ENCODE measurements at regions not wholly inside any gene's neighbourhood (a gene's known extent, or its start where the extent isn't known, plus 50 kb on each side); places are given as distances from the start of the nearest gene placed in this dataset.

DNA sequence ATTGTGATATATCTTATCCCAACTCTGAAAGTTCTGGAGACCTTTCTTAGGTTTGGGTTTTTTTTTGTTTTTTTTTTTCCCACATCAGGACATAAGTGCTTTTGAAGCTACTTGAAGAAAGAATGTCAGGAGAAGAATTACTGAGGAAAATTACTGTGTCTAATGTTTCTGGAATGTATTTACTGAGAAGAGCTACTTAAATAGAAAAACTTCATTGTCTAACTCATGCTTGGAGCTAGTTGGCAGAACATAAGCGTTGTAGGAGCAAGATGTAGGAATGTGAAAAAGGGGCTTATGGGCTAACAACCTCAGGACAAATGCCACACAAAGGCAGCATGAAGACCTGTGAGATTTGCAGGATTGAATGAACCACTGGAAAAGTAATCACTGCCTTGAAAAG lies 166.6 kb upstream of the GLRA2 start:
- Histone ChIP-seq H3K27me3 (ENCODE audit: control insufficient read depth in 3 of 3, insufficient read depth in 3 of 3, low read depth in 1 of 3, low read length in 3 of 3) (no peaks in the 10 kb centered on the region), H2AK5ac (ENCODE audit: low read depth, low read length) (no peak overlapping the region), H3K4me1 (ENCODE audit: control insufficient read depth in 2 of 2, insufficient read depth in 1 of 2, low read depth in 1 of 2, low read length in 2 of 2) (no peaks in the 10 kb centered on the region), H2AFZ (ENCODE audit: low read length) (no peak overlapping the region), H3K14ac (ENCODE audit: low read length) (no peak overlapping the region), H4K8ac (ENCODE audit: low read depth, low read length) (no peak overlapping the region), H3K4ac (ENCODE audit: low read length) (no peak overlapping the region), H3K9ac (ENCODE audit: low read depth, low read length, poor library complexity) (no peak overlapping the region), H3K9me3 (replicated peaks in 1 of 2; ENCODE audit: control insufficient read depth in 2 of 2, insufficient read depth in 1 of 2, low read depth in 1 of 2, low read length in 2 of 2) (no peaks in the 10 kb centered on the region), H3K27ac (replicated peaks; ENCODE audit: low read length) (no peak overlapping the region), H2BK15ac (ENCODE audit: low read length) (no peak overlapping the region), H4K91ac (ENCODE audit: low read depth, low read length, poor library complexity) (no peak overlapping the region), H2BK5ac (ENCODE audit: low read length) (no peak overlapping the region), H3K4me2 (ENCODE audit: insufficient read depth, low read length, poor library complexity, severe bottlenecking) (no peak overlapping the region), H3K36me3 (replicated peaks in 1 of 2; ENCODE audit: control insufficient read depth in 2 of 2, insufficient read depth in 2 of 2, low read length in 2 of 2) (no peaks in the 10 kb centered on the region), H3K79me1 (ENCODE audit: low read depth, low read length) (no peaks in the 10 kb centered on the region), H3K18ac (ENCODE audit: low read length) (no peak overlapping the region), H2BK120ac (ENCODE audit: low read depth, low read length) (no peak overlapping the region), H2BK12ac (ENCODE audit: low read length) (no peak overlapping the region), H3K23ac (ENCODE audit: low read depth, low read length, poor library complexity) (no peak overlapping the region), H3K4me3 (ENCODE audit: low read length in 2 of 2) (no peak overlapping the region)
- WGBS, 2 donors (ENCODE audit: extremely low coverage in 2 of 2, insufficient read length in 2 of 2, insufficient replicate concordance in 1 of 2) = no CpG with 5 or more reads among the region's 1 CpG
- DNase-seq (ENCODE audit: low spot score) = no peak

DNA sequence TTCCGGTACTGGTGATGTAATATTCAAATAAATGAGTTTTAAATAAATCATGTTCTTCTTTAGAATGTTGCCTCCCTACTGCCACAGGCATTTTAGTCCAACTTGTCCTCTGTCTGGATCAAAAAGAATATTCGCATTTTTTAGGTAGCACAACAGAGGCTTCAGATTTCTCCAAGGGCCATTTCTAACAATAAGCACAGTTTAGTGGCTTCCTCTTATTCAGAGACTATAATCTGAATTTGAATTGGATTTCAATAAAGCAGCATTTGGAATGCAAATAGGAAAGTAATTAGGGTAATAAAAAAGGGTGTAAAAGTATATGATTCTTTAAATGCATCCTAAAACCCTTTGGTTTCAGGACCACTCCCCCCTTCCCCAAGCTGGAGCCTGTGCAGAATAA lies 167.9 kb upstream of the GLRA2 start:
- Histone ChIP-seq H3K4me1 (ENCODE audit: control insufficient read depth in 2 of 2, insufficient read depth in 1 of 2, low read depth in 1 of 2, low read length in 2 of 2) (no peaks in the 10 kb centered on the region), H4K8ac (ENCODE audit: low read depth, low read length) (no peak overlapping the region), H3K36me3 (replicated peaks in 1 of 2; ENCODE audit: control insufficient read depth in 2 of 2, insufficient read depth in 2 of 2, low read length in 2 of 2) (no peaks in the 10 kb centered on the region), H3K14ac (ENCODE audit: low read length) (no peak overlapping the region), H2BK120ac (ENCODE audit: low read depth, low read length) (no peak overlapping the region), H3K27me3 (ENCODE audit: control insufficient read depth in 3 of 3, insufficient read depth in 3 of 3, low read depth in 1 of 3, low read length in 3 of 3) (no peaks in the 10 kb centered on the region), H3K18ac (ENCODE audit: low read length) (no peak overlapping the region), H2BK12ac (ENCODE audit: low read length) (no peak overlapping the region), H3K9ac (ENCODE audit: low read depth, low read length, poor library complexity) (no peak overlapping the region), H3K23ac (ENCODE audit: low read depth, low read length, poor library complexity) (no peak overlapping the region), H3K9me3 (replicated peaks in 1 of 2; ENCODE audit: control insufficient read depth in 2 of 2, insufficient read depth in 1 of 2, low read depth in 1 of 2, low read length in 2 of 2) (no peaks in the 10 kb centered on the region), H4K91ac (ENCODE audit: low read depth, low read length, poor library complexity) (no peak overlapping the region), H3K4ac (ENCODE audit: low read length) (no peak overlapping the region), H3K4me2 (ENCODE audit: insufficient read depth, low read length, poor library complexity, severe bottlenecking) (no peak overlapping the region), H2AFZ (ENCODE audit: low read length) (no peak overlapping the region), H3K4me3 (ENCODE audit: low read length in 2 of 2) (no peak overlapping the region), H2AK5ac (ENCODE audit: low read depth, low read length) (no peak overlapping the region), H2BK5ac (ENCODE audit: low read length) (no peak overlapping the region), H2BK15ac (ENCODE audit: low read length) (no peak overlapping the region), H3K27ac (replicated peaks; ENCODE audit: low read length) (no peak overlapping the region), H3K79me1 (ENCODE audit: low read depth, low read length) (no peaks in the 10 kb centered on the region)
- no CpG with 5 or more reads among the region's 2 CpGs for WGBS, 2 donors (ENCODE audit: extremely low coverage in 2 of 2, insufficient read length in 2 of 2, insufficient replicate concordance in 1 of 2)
- DNase-seq (ENCODE audit: low spot score) = no peak

DNA sequence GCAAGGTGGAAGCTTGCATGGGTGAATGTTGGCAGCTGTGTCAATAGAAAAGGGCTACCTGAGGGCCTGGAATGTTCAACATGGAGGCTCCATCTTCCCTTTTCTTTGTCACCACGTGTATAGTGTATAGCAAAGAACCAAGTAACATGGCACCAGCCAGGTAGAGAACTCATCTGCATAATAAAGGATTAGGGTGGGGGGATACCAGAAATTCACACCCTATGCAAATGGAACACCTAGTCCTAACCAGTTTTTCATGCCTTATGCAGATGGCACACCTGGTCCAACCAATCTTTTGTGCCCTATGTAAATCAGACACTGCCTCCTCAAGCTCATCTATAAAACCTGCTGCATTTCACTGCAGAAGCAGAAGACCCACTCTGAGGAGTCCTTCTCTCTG lies 169.6 kb upstream of the GLRA2 start:
- H3K4me1 ChIP-seq (ENCODE audit: control insufficient read depth in 2 of 2, insufficient read depth in 1 of 2, low read depth in 1 of 2, low read length in 2 of 2) = no peaks in the 10 kb centered on the region
- no peak overlapping the region for H2BK12ac ChIP-seq (ENCODE audit: low read length)
- H4K91ac ChIP-seq (ENCODE audit: low read depth, low read length, poor library complexity) = no peak overlapping the region
- no peak overlapping the region for H3K14ac ChIP-seq (ENCODE audit: low read length)
- no peak overlapping the region for H3K4me3 ChIP-seq (ENCODE audit: low read length in 2 of 2)
- H3K4ac ChIP-seq (ENCODE audit: low read length) = no peak overlapping the region
- no peak overlapping the region for H2BK15ac ChIP-seq (ENCODE audit: low read length)
- no peak overlapping the region for H4K8ac ChIP-seq (ENCODE audit: low read depth, low read length)
- H2BK5ac ChIP-seq (ENCODE audit: low read length) = no peak overlapping the region
- DNase-seq (ENCODE audit: low spot score) = no peak
- no peak overlapping the region for H3K27ac ChIP-seq (replicated peaks; ENCODE audit: low read length)
- H3K23ac ChIP-seq (ENCODE audit: low read depth, low read length, poor library complexity) = no peak overlapping the region
- no peak overlapping the region for H2BK120ac ChIP-seq (ENCODE audit: low read depth, low read length)
- no peaks in the 10 kb centered on the region for H3K27me3 ChIP-seq (ENCODE audit: control insufficient read depth in 3 of 3, insufficient read depth in 3 of 3, low read depth in 1 of 3, low read length in 3 of 3)
- no peak overlapping the region for H3K4me2 ChIP-seq (ENCODE audit: insufficient read depth, low read length, poor library complexity, severe bottlenecking)
- no peak overlapping the region for H2AFZ ChIP-seq (ENCODE audit: low read length)
- no peaks in the 10 kb centered on the region for H3K36me3 ChIP-seq (replicated peaks in 1 of 2; ENCODE audit: control insufficient read depth in 2 of 2, insufficient read depth in 2 of 2, low read length in 2 of 2)
- no peak overlapping the region for H2AK5ac ChIP-seq (ENCODE audit: low read depth, low read length)
- WGBS, 2 donors (ENCODE audit: extremely low coverage in 2 of 2, insufficient read length in 2 of 2, insufficient replicate concordance in 1 of 2) = no CpG with 5 or more reads among the region's 1 CpG
- no peaks in the 10 kb centered on the region for H3K9me3 ChIP-seq (replicated peaks in 1 of 2; ENCODE audit: control insufficient read depth in 2 of 2, insufficient read depth in 1 of 2, low read depth in 1 of 2, low read length in 2 of 2)
- H3K18ac ChIP-seq (ENCODE audit: low read length) = no peak overlapping the region
- no peaks in the 10 kb centered on the region for H3K79me1 ChIP-seq (ENCODE audit: low read depth, low read length)
- no peak overlapping the region for H3K9ac ChIP-seq (ENCODE audit: low read depth, low read length, poor library complexity)

DNA sequence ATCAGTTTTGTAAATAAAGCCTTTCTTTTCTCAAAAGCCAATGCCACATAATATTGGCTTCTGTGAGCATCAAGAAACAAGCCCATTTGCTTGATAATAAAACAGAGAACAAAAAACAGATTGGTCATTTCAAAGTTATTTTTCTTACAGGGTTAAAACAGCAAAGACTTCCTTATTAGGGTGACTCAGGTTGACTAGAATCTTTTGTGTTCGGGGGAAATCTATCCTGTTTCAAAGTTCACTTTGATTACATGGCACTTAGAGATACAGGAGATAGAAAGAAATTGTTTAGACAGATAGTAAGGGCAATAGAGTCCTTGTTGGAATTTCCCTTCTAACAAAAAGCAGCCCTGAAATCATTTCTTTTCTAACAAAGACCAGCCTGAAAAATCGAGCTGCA lies 170.0 kb upstream of the GLRA2 start:
- Histone ChIP-seq H2BK15ac (ENCODE audit: low read length) (no peak overlapping the region), H3K18ac (ENCODE audit: low read length) (no peak overlapping the region), H3K27me3 (ENCODE audit: control insufficient read depth in 3 of 3, insufficient read depth in 3 of 3, low read depth in 1 of 3, low read length in 3 of 3) (no peaks in the 10 kb centered on the region), H2BK120ac (ENCODE audit: low read depth, low read length) (no peak overlapping the region), H3K36me3 (replicated peaks in 1 of 2; ENCODE audit: control insufficient read depth in 2 of 2, insufficient read depth in 2 of 2, low read length in 2 of 2) (no peaks in the 10 kb centered on the region), H4K91ac (ENCODE audit: low read depth, low read length, poor library complexity) (no peak overlapping the region), H3K27ac (replicated peaks; ENCODE audit: low read length) (no peak overlapping the region), H2BK12ac (ENCODE audit: low read length) (no peak overlapping the region), H2AFZ (ENCODE audit: low read length) (no peak overlapping the region), H2BK5ac (ENCODE audit: low read length) (no peak overlapping the region), H3K23ac (ENCODE audit: low read depth, low read length, poor library complexity) (no peak overlapping the region), H3K4me3 (ENCODE audit: low read length in 2 of 2) (no peak overlapping the region), H4K8ac (ENCODE audit: low read depth, low read length) (no peak overlapping the region), H3K79me1 (ENCODE audit: low read depth, low read length) (no peaks in the 10 kb centered on the region), H3K4ac (ENCODE audit: low read length) (no peak overlapping the region), H3K9me3 (replicated peaks in 1 of 2; ENCODE audit: control insufficient read depth in 2 of 2, insufficient read depth in 1 of 2, low read depth in 1 of 2, low read length in 2 of 2) (no peaks in the 10 kb centered on the region), H3K4me2 (ENCODE audit: insufficient read depth, low read length, poor library complexity, severe bottlenecking) (no peak overlapping the region), H3K9ac (ENCODE audit: low read depth, low read length, poor library complexity) (no peak overlapping the region), H2AK5ac (ENCODE audit: low read depth, low read length) (no peak overlapping the region), H3K14ac (ENCODE audit: low read length) (no peak overlapping the region), H3K4me1 (ENCODE audit: control insufficient read depth in 2 of 2, insufficient read depth in 1 of 2, low read depth in 1 of 2, low read length in 2 of 2) (no peaks in the 10 kb centered on the region)
- WGBS, 2 donors (ENCODE audit: extremely low coverage in 2 of 2, insufficient read length in 2 of 2, insufficient replicate concordance in 1 of 2) = no CpG with 5 or more reads among the region's 2 CpGs
- DNase-seq (ENCODE audit: low spot score) = no peak
